ENCODE measurements at regions not wholly inside any gene's neighbourhood (a gene's known extent, or its start where the extent isn't known, plus 50 kb on each side); places are given as distances from the start of the nearest gene placed in this dataset.

DNA sequence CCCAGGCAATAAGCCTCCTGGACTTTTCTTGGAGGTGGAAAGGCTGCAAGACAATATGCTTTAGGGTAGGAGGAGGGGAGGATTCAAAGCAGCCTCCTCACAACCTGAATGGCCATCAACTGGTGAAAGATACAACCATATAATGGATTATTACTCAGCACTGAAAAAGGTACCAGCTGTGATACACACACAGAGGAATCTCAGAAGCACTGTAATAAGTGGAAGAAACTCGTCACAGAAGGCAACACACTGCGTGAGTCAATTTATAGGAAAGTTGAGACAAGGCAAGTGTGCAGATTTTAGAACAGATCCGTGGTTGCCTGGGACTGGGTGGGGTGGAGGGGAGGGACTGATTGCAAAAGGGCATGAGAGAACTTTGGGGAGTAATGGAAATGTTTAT lies 64.9 kb upstream of the ZBTB40 start:
- Histone ChIP-seq H3K27me3 (ENCODE audit: control insufficient read depth in 1 of 2, insufficient read depth in 2 of 2, low read length in 2 of 2) (peaks cover 0 to 16% of the 10 kb centered on the region in 2 donors), H3K4me1 (ENCODE audit: insufficient read depth, low read length) (no peaks in the 10 kb centered on the region), H3K9ac (ENCODE audit: low read length) (no peak overlapping the region), H3K36me3 (ENCODE audit: insufficient read depth, low read length) (no peaks in the 10 kb centered on the region), H3K27ac (ENCODE audit: low read depth, low read length) (no peak overlapping the region), H3K4me3 (ENCODE audit: low read depth in 1 of 2, low read length in 2 of 2) (no peak overlapping the region), H3K9me3 (ENCODE audit: low read length) (no peaks in the 10 kb centered on the region)

DNA sequence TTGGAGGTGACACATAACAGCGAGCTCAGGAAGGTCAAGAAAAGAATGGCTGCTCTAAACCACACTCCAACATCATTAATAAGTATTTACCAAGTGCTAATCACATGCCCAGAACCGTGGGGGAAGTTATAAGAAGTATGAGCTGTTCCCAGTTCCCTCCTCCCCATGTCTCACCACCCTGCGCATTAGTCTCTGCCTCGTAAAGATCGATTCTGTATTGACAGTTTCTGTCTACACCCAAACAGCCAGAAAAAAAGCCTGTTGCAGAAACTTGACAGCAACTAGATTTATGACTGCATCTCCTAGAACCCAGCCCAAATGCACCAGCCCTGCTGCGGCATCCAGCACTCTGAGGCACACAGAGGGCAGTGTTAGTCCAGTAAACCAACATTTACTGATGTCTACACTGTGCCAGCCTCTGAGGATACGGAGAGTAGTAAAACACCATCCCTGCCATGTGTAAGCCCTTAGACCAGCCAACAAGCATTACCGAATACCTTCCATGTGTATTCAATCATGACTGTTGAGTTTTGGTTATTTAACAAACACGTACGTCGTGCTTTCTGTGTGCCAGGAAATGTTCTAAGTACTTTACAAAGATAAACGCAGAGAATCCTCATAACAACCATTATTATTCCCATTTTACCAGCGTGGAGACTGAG lies 63.6 kb upstream of the ZBTB40 start:
- no peaks in the 10 kb centered on the region for H3K36me3 ChIP-seq (ENCODE audit: insufficient read depth, low read length)
- no peaks in the 10 kb centered on the region for H3K9me3 ChIP-seq (ENCODE audit: low read length)
- H3K27me3 ChIP-seq (ENCODE audit: control insufficient read depth in 1 of 2, insufficient read depth in 2 of 2, low read length in 2 of 2): peaks cover 0 to 16% of the 10 kb centered on the region in 2 donors
- no peak overlapping the region for H3K4me3 ChIP-seq (ENCODE audit: low read depth in 1 of 2, low read length in 2 of 2)
- no peak overlapping the region for H3K27ac ChIP-seq (ENCODE audit: low read depth, low read length)
- no peak overlapping the region for H3K9ac ChIP-seq (ENCODE audit: low read length)
- H3K4me1 ChIP-seq (ENCODE audit: insufficient read depth, low read length): no peaks in the 10 kb centered on the region

DNA sequence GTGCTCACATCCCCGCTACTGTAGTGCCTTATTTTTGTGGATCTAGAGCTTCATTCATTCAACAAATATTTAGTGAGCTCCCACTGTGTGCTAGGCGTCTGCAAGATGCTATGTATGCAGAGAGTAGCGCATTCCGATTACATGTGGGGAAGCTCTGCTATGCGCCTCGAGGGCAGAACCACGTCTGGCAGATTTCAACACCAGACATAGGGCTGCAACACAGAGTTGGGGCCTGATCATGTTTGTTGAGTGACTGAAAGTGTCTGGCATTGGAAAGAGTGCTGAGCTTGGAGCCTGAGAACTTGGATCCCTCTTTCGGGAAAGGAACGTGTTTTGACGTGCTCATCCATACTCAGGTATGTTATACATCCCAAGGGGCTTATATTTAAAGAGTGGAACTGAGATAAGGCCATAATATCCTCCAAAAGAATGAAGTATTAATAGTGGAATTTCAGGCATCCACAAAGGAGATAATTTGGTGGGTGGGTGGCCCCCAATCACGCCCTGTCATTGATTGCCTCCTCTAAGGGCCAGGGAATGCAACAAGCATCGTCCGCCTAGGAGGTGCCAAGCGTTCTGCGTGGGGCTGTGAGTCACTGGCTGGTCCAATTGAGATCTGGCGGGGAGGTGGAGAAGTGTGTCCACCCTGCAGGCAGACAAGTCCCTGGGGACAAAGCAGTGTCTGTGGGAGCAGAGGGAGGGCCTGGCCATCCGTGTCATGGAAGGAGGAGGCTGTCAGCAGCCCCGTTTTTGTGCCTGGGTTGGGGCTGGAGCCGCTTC lies 62.8 kb upstream of the ZBTB40 start:
- Histone ChIP-seq H3K4me1 (ENCODE audit: insufficient read depth, low read length) (no peaks in the 10 kb centered on the region), H3K4me3 (ENCODE audit: low read depth in 1 of 2, low read length in 2 of 2) (no peak overlapping the region), H3K36me3 (ENCODE audit: insufficient read depth, low read length) (no peaks in the 10 kb centered on the region), H3K27ac (ENCODE audit: low read depth, low read length) (no peak overlapping the region), H3K9ac (ENCODE audit: low read length) (no peak overlapping the region), H3K27me3 (ENCODE audit: control insufficient read depth in 1 of 2, insufficient read depth in 2 of 2, low read length in 2 of 2) (peaks cover 0 to 16% of the 10 kb centered on the region in 2 donors), H3K9me3 (ENCODE audit: low read length) (no peaks in the 10 kb centered on the region)

DNA sequence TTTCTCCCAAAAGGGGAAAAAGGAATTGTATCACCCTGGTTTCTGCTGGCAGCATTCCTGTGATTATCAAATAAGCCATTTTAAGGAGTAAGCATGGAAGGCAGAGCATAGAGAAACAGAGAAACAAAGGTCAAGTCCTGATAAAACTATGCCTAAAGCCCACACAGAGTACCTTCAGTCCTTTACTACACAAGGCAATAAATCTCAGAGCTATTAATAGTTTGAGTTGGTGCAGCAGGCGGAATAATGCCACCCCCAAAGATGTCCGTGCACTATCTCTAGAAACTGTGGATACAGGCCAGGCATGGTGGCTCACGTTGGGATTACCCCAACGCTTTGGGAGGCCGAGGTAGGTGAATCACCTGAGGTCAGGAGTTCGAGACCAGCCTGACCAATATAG lies 58.1 kb upstream of the ZBTB40 start:
- Histone ChIP-seq H3K27ac (ENCODE audit: low read depth, low read length) (no peak overlapping the region), H3K9me3 (ENCODE audit: low read length) (no peaks in the 10 kb centered on the region), H3K4me1 (ENCODE audit: insufficient read depth, low read length) (no peaks in the 10 kb centered on the region), H3K36me3 (ENCODE audit: insufficient read depth, low read length) (no peaks in the 10 kb centered on the region), H3K4me3 (ENCODE audit: low read depth in 1 of 2, low read length in 2 of 2) (no peak overlapping the region), H3K9ac (ENCODE audit: low read length) (no peak overlapping the region), H3K27me3 (ENCODE audit: control insufficient read depth in 1 of 2, insufficient read depth in 2 of 2, low read length in 2 of 2) (no peaks in the 10 kb centered on the region)

DNA sequence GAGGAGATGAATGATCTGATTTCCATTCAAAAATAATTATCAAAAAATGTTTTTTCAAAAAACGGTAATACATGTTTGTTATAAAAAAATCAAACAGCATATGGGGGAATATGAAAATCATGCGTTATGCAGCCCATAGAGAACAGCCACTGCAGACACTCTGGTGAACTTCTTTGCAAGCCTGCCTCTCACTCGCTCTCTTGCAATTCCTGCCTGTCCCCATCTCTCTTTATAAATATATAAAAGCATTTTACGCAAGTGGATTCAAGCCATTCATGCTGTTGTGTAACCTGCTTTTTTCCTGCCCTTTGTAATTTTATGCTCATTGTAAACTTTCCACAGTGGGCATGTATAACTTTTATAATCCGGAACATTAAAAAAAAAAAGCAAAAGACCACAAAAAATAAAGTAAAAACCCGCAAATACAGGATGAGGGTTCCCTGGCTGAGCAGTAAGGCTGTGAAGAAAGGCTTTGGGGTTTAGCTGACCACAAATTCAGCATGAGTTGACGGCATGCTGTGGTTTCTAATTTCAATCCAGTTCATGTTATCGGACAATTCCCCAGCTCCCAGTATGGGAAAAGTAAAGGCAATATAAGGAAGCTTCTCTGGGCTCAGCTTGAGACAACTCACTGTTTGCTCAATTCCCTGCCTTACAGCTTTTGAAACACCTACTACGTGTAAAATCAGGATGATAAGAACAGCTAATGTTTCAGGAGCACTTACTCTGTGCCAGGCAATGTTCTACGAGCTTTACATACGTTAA lies 52.8 kb upstream of the ZBTB40 start:
- H3K9ac ChIP-seq (ENCODE audit: low read length): no peak overlapping the region
- no peaks in the 10 kb centered on the region for H3K4me1 ChIP-seq (ENCODE audit: insufficient read depth, low read length)
- peaks cover 3 to 6% of the 10 kb centered on the region in 2 donors for H3K27me3 ChIP-seq (ENCODE audit: control insufficient read depth in 1 of 2, insufficient read depth in 2 of 2, low read length in 2 of 2)
- H3K27ac ChIP-seq (ENCODE audit: low read depth, low read length): no peak overlapping the region
- no peaks in the 10 kb centered on the region for H3K9me3 ChIP-seq (ENCODE audit: low read length)
- no peaks in the 10 kb centered on the region for H3K36me3 ChIP-seq (ENCODE audit: insufficient read depth, low read length)
- H3K4me3 ChIP-seq (ENCODE audit: low read depth in 1 of 2, low read length in 2 of 2): no peak overlapping the region

DNA sequence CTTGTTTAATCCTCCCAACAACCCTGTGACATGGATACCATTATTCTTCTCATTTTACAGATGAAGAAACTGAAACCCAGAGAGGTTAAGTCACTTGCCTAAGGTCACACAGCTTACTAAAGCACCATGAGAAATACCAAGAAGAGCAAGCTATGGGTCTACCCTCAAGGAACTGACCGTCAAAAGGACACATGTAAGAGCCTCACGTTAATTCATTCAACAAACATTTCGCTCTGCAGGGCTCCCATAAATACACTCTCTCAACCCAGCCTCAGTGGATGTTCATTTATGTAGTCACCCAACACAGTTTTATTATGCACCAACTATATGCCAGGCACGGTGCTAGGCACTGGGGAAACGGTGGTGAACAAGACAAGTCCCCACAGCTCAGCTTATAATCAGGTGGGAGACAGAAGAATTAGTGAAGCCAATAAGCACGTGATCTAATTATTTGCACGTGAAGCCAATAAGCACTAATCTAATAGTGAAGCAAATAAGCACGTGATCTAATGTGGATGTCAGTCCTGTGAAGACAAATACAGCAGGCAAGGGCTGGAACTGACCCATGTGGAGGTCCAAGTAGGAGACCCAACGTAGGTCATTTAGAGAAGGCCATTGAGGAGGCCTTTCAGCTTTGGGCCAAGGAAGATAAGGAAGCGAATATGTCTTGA lies 52.1 kb upstream of the ZBTB40 start:
- H3K36me3 ChIP-seq (ENCODE audit: insufficient read depth, low read length): no peaks in the 10 kb centered on the region
- no peak overlapping the region for H3K9ac ChIP-seq (ENCODE audit: low read length)
- H3K27ac ChIP-seq (ENCODE audit: low read depth, low read length): no peak overlapping the region
- no peaks in the 10 kb centered on the region for H3K9me3 ChIP-seq (ENCODE audit: low read length)
- no peaks in the 10 kb centered on the region for H3K4me1 ChIP-seq (ENCODE audit: insufficient read depth, low read length)
- H3K4me3 ChIP-seq (ENCODE audit: low read depth in 1 of 2, low read length in 2 of 2): no peak overlapping the region
- H3K27me3 ChIP-seq (ENCODE audit: control insufficient read depth in 1 of 2, insufficient read depth in 2 of 2, low read length in 2 of 2): peaks cover 3 to 6% of the 10 kb centered on the region in 2 donors

All from muscle layer of colon (tissue), 2 donors.